Pancreas (tissue), 10 donors: ENCODE measurements at regions not wholly inside any gene's neighbourhood (a gene's known extent, or its start where the extent isn't known, plus 50 kb on each side); places are given as distances from the start of the nearest gene placed in this dataset.
A peak's percentile ranks its signal among the peaks of the same experiment; 100 is the strongest.
"Not testable (repeated sequence)": the region's sequence is repeated elsewhere in the genome, so short reads cannot be mapped to it uniquely, and the experiment has no call there.

Experiments
- ATAC-seq, 4 donors: fragments of 200-7000 bp; cut with Tn5 transposase; one replicate each; pipeline versions ENCODE4 v1.8.0 to v1.9.1; 2020; ENCODE audit warnings: mild to moderate bottlenecking in 4 of 4, moderate library complexity in 4 of 4
- DNase-seq, 6 donors: peaks; one replicate each; pipeline ENCODE4 v3.0.0-alpha.2; 2020
- FAIRE-seq: peaks from 2 replicates; lab custom pipeline; 2012; peaks lifted over from hg19 to GRCh38; lab: Jason Lieb, UNC
- H3K27ac ChIP-seq, 4 donors: fragments of 200-600 bp; sonication (generic); 1 replicate in 3 of 4; 2 replicates in 1 of 4; pipeline versions ENCODE4 v1.5.0 to v1.8.0; 2020
- H3K27me3 ChIP-seq, 4 donors: fragments of 200-600 bp; one replicate each; pipeline ENCODE4 v1.8.0; 2021
- H3K36me3 ChIP-seq, 3 donors: fragments of 200-600 bp; sonication (generic) in 1 of 3; one replicate each; pipeline versions ENCODE4 v1.5.0 to v1.8.0; 2020 to 2021
- H3K4me1 ChIP-seq, 3 donors: fragments of 200-600 bp; one replicate each; pipeline ENCODE4 v1.8.0; 2021
- H3K4me3 ChIP-seq, 4 donors: fragments of 200-600 bp; sonication (generic) in 2 of 4; one replicate each; pipeline versions ENCODE4 v1.5.0 to v1.8.0; 2020 to 2021
- H3K9me3 ChIP-seq, 4 donors: fragments of 200-600 bp; one replicate each; pipeline ENCODE4 v1.8.0; 2021
- WGBS, 2 donors: extraction: QIAGEN DNeasy Blood & Tissue Kit; methylation state at CpG; one replicate each; pipeline ENCODE4 v1.1.7; 2013; 5-methylcytosine and 5-hydroxymethylcytosine counted together
- intact Hi-C, 3 donors: fragments of 100-400 bp; cut with DNase I; formaldehyde crosslinking; loops; one replicate each; pipeline versions ENCODE4 v1.11.1 to v1.14.2; 2022
- donor health status: healthy with polysubstance abuse.
- donor health status: DM: no; HTN: no; CAD: no; lungs with moderate emphysema.
- donor health status: DM: no; HTN: no; CAD: no.
- donor health status: control.
- donor health status: control.
- donor health status: Bipolar disorder and iron deficiency.
- donor health status: DM: yes; HTN: yes; CAD: no.
- donor health status: DM: no; HTN: no; CAD: no.
- donor health status: DM: no; HTN: no; CAD: no.
- donor health status: DM: yes; HTN: yes; CAD: no.

GRCh38 chr17:16838795-16839194, 133.1 kb downstream of the TNFRSF13B start:
- H3K27me3 ChIP-seq, H3K4me3 ChIP-seq, ATAC-seq, intact Hi-C loops, H3K4me1 ChIP-seq, DNase-seq, H3K27ac ChIP-seq, FAIRE-seq, H3K36me3 ChIP-seq, H3K9me3 ChIP-seq: not testable (repeated sequence)
- 76% methylated on average over 3 of the region's 6 CpGs; no CpG with 5 or more reads in 1 of the 2 donors for WGBS, 2 donors

GRCh38 chr17:16838287-16838686, 133.6 kb downstream of the TNFRSF13B start:
- H3K36me3 ChIP-seq, intact Hi-C loops, FAIRE-seq, H3K4me1 ChIP-seq, H3K9me3 ChIP-seq, DNase-seq, ATAC-seq, H3K27me3 ChIP-seq, H3K27ac ChIP-seq, H3K4me3 ChIP-seq: not testable (repeated sequence)
- WGBS, 2 donors, result 63 to 70% methylated on average over 3 to 4 of the region's 9 CpGs

GRCh38 chr17:16837468-16838266, 134.3 kb downstream of the TNFRSF13B start:
- FAIRE-seq, H3K4me3 ChIP-seq, ATAC-seq, H3K9me3 ChIP-seq, intact Hi-C loops, H3K27me3 ChIP-seq, DNase-seq, H3K27ac ChIP-seq, H3K4me1 ChIP-seq, H3K36me3 ChIP-seq: not testable (repeated sequence)
- 53 to 80% methylated on average over 2 to 9 of the region's 11 CpGs for WGBS, 2 donors

- H3K4me3 ChIP-seq, H3K27me3 ChIP-seq, H3K36me3 ChIP-seq, ATAC-seq, H3K27ac ChIP-seq, FAIRE-seq, H3K9me3 ChIP-seq, DNase-seq, intact Hi-C loops, H3K4me1 ChIP-seq: not testable (repeated sequence)
- WGBS, 2 donors, result 22 to 35% methylated on average over 4 to 9 of the region's 12 CpGs
Measured at GRCh38 chr17:16836315-16836915, 135.5 kb downstream of the TNFRSF13B start.

- H3K4me3 ChIP-seq, ATAC-seq, H3K27ac ChIP-seq, H3K9me3 ChIP-seq, H3K36me3 ChIP-seq, DNase-seq, H3K27me3 ChIP-seq, intact Hi-C loops, H3K4me1 ChIP-seq, FAIRE-seq: not testable (repeated sequence)
- 51 to 66% methylated on average over 3 to 9 of the region's 12 CpGs for WGBS, 2 donors
Measured at GRCh38 chr17:16833517-16833916, 138.4 kb downstream of the TNFRSF13B start.

- FAIRE-seq, intact Hi-C loops, H3K36me3 ChIP-seq, H3K4me3 ChIP-seq, H3K9me3 ChIP-seq, H3K27ac ChIP-seq, DNase-seq, H3K27me3 ChIP-seq, H3K4me1 ChIP-seq: not testable (repeated sequence)
- ATAC-seq, result peak in 2 of 4 donors; percentile 25 to 45
- WGBS, 2 donors, result 38 to 45% methylated on average over 5 of the region's 8 CpGs
Measured at GRCh38 chr17:16832853-16833252, 139.1 kb downstream of the TNFRSF13B start.

- ATAC-seq, H3K27me3 ChIP-seq, intact Hi-C loops, DNase-seq, H3K9me3 ChIP-seq, H3K36me3 ChIP-seq, H3K4me1 ChIP-seq, H3K27ac ChIP-seq, H3K4me3 ChIP-seq, FAIRE-seq: not testable (repeated sequence)
- WGBS, 2 donors, result 61 to 66% methylated on average over 8 to 11 of the region's 14 CpGs
Measured at GRCh38 chr17:16832206-16832605, 139.7 kb downstream of the TNFRSF13B start.

GRCh38 chr17:16830770-16831169, 140.7 kb downstream of the CCDC144A start:
- H3K27ac ChIP-seq, H3K36me3 ChIP-seq, H3K4me3 ChIP-seq, H3K9me3 ChIP-seq, ATAC-seq, H3K4me1 ChIP-seq, FAIRE-seq, H3K27me3 ChIP-seq, DNase-seq, intact Hi-C loops: not testable (repeated sequence)
- 53 to 86% methylated on average over 3 to 6 of the region's 6 CpGs for WGBS, 2 donors

GRCh38 chr17:16830219-16830618, 140.2 kb downstream of the CCDC144A start:
- H3K4me3 ChIP-seq, H3K9me3 ChIP-seq, DNase-seq, H3K36me3 ChIP-seq, H3K27ac ChIP-seq, H3K27me3 ChIP-seq, intact Hi-C loops, FAIRE-seq, H3K4me1 ChIP-seq: not testable (repeated sequence)
- 13 to 60% methylated on average over 1 to 2 of the region's 12 CpGs for WGBS, 2 donors
- peak in 1 of 4 donors; percentile 31 for ATAC-seq
